Thyroid gland (tissue), 4 donors: ENCODE measurements at regions not wholly inside any gene's neighbourhood (a gene's known extent, or its start where the extent isn't known, plus 50 kb on each side); places are given as distances from the start of the nearest gene placed in this dataset.
"Not testable (repeated sequence)": the region's sequence is repeated elsewhere in the genome, so short reads cannot be mapped to it uniquely, and the experiment has no call there.

ENCODE experiments used
- POLR2A ChIP-seq, 2 donors: fragments of 450-650 bp; IDR thresholded peaks; one replicate each; pipeline ENCODE4 v1.6.1; 2017; ENCODE audit warnings: antibody characterized with exemption in 2 of 2, mild to moderate bottlenecking in 2 of 2, moderate library complexity in 1 of 2
- TF ChIP-seq, protein P1 (sequence below), 6 experiments: fragments of 200-600 bp in 3 of 6; fragments of 450-650 bp in 3 of 6; sonication (generic) in 3 of 6; IDR thresholded peaks; one replicate each; pipeline ENCODE4 v1.5.1; 2016 to 2019; ENCODE audit warnings: antibody characterized with exemption in 6 of 6, mild to moderate bottlenecking in 2 of 6, inconsistent platforms in 1 of 6, moderate library complexity in 1 of 6

DNA sequence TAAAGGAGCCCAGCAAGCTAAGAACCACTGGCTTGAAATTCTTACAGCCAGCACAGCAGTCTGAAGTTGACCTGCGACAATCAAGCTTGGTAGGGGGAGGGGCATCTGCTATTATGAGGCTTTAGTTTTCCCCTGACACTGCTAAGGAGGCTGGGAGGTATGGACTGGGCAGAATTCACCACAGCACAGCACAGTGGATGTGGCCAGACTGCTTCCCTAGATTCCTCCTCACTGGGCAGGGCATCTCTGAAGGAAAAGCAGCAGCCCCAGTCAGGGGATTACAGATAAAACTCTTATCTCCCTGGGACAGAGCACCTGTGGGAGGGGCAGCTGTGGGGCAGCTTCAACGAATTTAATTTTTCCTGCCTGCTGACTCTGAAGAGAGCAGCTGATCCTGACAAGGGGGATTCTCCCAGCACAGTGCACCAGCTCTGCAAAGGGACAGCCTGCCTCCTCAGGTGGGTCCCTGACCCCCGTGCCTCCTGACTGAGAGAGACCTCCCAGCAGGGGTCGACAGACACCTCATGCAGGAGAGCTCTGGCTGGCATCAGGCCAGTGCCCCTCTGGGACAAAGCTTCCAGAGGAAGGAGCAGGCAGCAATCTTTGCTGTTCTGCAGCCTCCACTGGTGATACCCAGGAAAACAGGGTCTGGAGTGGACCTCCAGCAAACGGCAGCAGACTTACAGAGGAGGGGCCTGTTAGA lies 71.6 kb upstream of the CARMIL1 start:
- TF ChIP-seq, protein P1, sequence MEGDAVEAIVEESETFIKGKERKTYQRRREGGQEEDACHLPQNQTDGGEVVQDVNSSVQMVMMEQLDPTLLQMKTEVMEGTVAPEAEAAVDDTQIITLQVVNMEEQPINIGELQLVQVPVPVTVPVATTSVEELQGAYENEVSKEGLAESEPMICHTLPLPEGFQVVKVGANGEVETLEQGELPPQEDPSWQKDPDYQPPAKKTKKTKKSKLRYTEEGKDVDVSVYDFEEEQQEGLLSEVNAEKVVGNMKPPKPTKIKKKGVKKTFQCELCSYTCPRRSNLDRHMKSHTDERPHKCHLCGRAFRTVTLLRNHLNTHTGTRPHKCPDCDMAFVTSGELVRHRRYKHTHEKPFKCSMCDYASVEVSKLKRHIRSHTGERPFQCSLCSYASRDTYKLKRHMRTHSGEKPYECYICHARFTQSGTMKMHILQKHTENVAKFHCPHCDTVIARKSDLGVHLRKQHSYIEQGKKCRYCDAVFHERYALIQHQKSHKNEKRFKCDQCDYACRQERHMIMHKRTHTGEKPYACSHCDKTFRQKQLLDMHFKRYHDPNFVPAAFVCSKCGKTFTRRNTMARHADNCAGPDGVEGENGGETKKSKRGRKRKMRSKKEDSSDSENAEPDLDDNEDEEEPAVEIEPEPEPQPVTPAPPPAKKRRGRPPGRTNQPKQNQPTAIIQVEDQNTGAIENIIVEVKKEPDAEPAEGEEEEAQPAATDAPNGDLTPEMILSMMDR (IDR thresholded peaks at IDR 0.05) = not testable (repeated sequence)
- not testable (repeated sequence) for TF ChIP-seq POLR2A (IDR thresholded peaks at IDR 0.05)
